NCI-H2227 treated with DMSO at 0.1 percent for 48 hours (cell line): ENCODE measurements at regions not wholly inside any gene's neighbourhood (a gene's known extent, or its start where the extent isn't known, plus 50 kb on each side); places are given as distances from the start of the nearest gene placed in this dataset.
"Not testable (repeated sequence)": the region's sequence is repeated elsewhere in the genome, so short reads cannot be mapped to it uniquely, and the experiment has no call there.

ENCODE experiments used
- DNase-seq: peaks from one replicate; lab custom pipeline; 2025; lab: John Stamatoyannopoulos, UW

GRCh38 chr15:53843869-53844569 lies 84.6 kb upstream of the WDR72 start:
- DNase-seq = no peak

DNA sequence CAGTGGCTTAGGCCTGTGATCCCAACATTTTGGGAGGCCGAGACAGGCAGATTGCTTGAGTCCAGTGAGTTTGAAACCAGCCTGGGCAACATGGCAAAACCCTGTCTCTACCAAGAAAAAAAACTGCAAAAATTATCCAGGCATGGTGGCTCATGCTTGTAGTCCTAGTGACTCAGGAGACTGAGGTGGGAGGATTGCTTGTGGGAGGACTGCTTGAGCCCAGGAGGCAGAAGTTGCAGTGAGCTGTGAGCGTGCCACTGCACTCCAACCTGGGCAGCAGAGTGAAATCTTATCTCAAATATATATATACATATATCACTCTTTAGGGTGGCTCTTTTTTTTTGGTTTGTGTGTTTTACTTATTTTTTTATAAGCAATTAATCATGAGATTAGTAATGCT lies 83.7 kb upstream of the WDR72 start:
- DNase-seq = no peak

GRCh38 chr15:53841651-53842050 lies 82.2 kb upstream of the WDR72 start:
- no peak for DNase-seq

DNA sequence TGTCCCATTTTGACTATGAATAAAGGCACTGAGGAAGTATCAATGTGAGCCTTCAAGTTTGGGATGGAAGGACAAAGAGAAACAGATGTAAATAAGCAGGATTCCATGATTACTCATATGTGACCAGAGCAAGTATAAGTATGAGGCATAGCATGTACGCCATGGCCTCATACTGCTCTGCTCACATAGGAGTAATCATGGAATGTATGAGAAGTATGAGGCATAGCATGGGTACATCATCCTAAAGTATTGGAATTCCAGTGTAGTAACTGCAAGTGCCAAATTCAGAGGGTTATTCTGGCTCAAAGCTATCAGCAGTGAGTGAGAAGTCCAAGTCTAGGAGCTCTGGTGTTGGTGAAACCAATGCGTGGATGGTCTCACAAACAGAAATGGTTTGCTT lies 81.2 kb upstream of the WDR72 start:
- no peak for DNase-seq

GRCh38 chr15:53837263-53837662 lies 77.8 kb upstream of the WDR72 start:
- DNase-seq = no peak

DNA sequence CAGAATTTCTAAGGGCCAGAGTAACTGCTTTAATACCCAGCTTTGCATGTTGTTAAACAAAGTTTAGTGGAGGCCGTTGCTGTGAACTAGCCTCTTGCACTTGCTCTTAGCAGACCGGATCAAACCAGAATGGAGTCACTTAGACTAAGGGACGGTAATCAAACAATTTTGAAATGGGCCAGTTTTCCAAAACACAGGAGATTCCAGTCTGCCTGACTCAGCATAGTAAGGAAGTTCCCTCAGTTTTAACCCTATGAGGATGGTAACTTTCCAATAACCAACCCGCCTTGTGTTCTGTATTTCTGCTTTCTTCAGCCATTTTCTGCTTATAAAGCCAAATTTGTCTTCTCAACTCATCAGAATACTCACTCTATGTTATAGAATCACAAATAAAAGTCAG lies 77.2 kb upstream of the WDR72 start:
- no peak for DNase-seq

- no peak for DNase-seq
These were observed 75.8 kb upstream of the WDR72 start for GRCh38 chr15:53835309-53835708.

GRCh38 chr15:53834214-53834613 lies 74.8 kb upstream of the WDR72 start:
- DNase-seq = no peak

- DNase-seq = no peak
These were observed 73.7 kb upstream of the WDR72 start for GRCh38 chr15:53833134-53833624.

- DNase-seq = no peak
These were observed 72.7 kb upstream of the WDR72 start for GRCh38 chr15:53831907-53832770.

DNA sequence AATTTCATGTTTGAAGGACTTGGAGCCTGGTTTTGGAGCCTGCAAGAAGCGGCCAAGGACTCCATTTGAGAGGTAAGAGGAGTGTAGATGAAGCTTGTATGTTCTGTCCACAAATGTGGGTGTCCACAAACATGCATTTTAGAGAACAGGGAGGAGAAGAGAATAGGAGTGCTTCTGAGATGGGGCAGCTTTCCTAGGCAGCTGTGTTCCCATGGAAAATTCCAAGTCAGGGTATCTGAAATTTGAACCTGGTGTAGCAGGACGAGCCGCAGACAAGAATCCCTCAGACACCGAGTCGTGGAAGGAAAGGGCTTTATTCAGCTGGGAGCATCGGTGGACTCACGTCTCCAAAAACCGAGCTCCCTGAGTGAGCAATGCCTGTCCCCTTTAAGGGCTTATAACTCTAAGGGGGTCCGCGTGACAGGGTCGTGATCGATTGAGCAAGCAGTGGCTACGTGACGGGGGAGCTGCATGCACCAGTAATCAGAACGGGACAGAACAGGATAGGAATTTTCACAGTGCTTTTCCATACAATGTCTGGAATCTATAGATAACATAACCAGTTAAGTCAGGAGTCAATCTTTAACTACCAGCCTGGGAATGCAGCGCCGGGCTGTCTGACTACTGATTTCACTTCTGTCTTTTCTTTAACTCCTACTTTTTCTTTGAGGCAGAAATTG lies 71.4 kb upstream of the WDR72 start:
- DNase-seq = no peak

- DNase-seq = no peak
These were observed 70.5 kb upstream of the WDR72 start for GRCh38 chr15:53829923-53830459.

DNA sequence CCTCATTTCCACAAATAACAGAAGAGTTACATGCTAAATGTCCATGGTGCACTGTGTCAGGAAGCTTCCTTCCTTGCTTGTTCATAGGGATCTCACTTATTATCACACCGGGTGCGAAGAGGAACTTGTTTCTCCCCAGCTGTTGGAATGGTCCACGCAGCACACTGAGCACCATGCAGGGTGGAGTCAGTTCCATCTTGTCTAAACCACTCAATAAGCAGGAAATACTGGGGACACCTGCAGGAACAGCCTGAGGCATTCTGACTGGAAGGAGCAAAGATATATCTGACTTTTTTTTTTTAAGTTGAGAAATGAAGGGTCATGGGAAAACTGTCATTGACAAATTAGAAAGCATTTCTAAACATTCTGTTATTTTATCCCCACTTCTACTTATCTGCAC lies 70.0 kb upstream of the WDR72 start:
- no peak for DNase-seq

GRCh38 chr15:53827355-53827754 lies 67.9 kb upstream of the WDR72 start:
- no peak for DNase-seq

DNA sequence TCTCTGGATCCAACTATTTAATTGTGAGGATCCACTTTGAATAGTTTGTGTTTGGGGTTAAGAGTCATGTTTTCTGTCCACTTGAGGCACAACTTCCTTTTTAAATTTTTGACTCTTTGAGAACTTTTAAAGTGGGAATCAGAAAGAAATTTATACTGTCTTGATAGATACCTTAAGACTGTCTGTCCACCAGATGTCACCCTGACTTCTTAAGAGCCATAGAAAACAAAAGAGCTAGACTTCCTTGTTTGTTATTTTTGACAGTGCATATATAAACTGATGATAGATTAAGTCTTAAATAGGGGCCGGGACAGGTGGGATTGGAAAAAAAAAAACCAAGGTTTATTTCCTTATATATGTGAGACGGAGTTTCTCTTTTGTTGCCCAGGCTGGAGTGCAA lies 52.1 kb upstream of the WDR72 start:
- no peak for DNase-seq

- not testable (repeated sequence) for DNase-seq
These were observed 50.8 kb upstream of the WDR72 start for GRCh38 chr15:53810306-53810705.
